Activated CD4-positive, CD25-positive, alpha-beta regulatory T cell treated with anti-CD3 and anti-CD28 coated beads, Interleukin-2, amount 50 U/mL, for 72 hours (primary cell): ENCODE measurements at regions not wholly inside any gene's neighbourhood (a gene's known extent, or its start where the extent isn't known, plus 50 kb on each side); places are given as distances from the start of the nearest gene placed in this dataset.

Source experiments
- DNase-seq: peaks from one replicate; pipeline ENCODE4 v3.0.0; 2021

GRCh38 chr1:4404854-4405590, 249.4 kb upstream of the AJAP1 start:
- DNase-seq: no peak

- no peak for DNase-seq
Observed at GRCh38 chr1:4407851-4408250, 246.6 kb upstream of the AJAP1 start.

- no peak for DNase-seq
Observed at GRCh38 chr1:4408380-4408779, 246.0 kb upstream of the AJAP1 start.

- no peak for DNase-seq
Observed at GRCh38 chr1:4411862-4412261, 242.5 kb upstream of the AJAP1 start.

GRCh38 chr1:4415476-4415875, 238.9 kb upstream of the AJAP1 start:
- DNase-seq: no peak

GRCh38 chr1:4416189-4416588, 238.2 kb upstream of the AJAP1 start:
- no peak for DNase-seq

- no peak for DNase-seq
Observed at GRCh38 chr1:4418021-4418420, 236.4 kb upstream of the AJAP1 start.

- no peak for DNase-seq
Observed at GRCh38 chr1:4421986-4422385, 232.4 kb upstream of the AJAP1 start.

GRCh38 chr1:4422504-4423289, 231.7 kb upstream of the AJAP1 start:
- no peak for DNase-seq

- no peak for DNase-seq
Observed at GRCh38 chr1:4424254-4424653, 230.2 kb upstream of the AJAP1 start.

GRCh38 chr1:4424766-4425165, 229.6 kb upstream of the AJAP1 start:
- no peak for DNase-seq

GRCh38 chr1:4425892-4426291, 228.5 kb upstream of the AJAP1 start:
- no peak for DNase-seq

GRCh38 chr1:4428711-4429110, 225.7 kb upstream of the AJAP1 start:
- no peak for DNase-seq

GRCh38 chr1:4430406-4431365, 223.7 kb upstream of the AJAP1 start:
- no peak for DNase-seq

GRCh38 chr1:4431491-4431890, 222.9 kb upstream of the AJAP1 start:
- no peak for DNase-seq

GRCh38 chr1:4433075-4433474, 221.3 kb upstream of the AJAP1 start:
- DNase-seq: no peak

- DNase-seq: no peak
Observed at GRCh38 chr1:4444086-4444485, 210.3 kb upstream of the AJAP1 start.

- DNase-seq: no peak
Observed at GRCh38 chr1:4447778-4448420, 206.5 kb upstream of the AJAP1 start.

- no peak for DNase-seq
Observed at GRCh38 chr1:4449972-4450371, 204.4 kb upstream of the AJAP1 start.

- no peak for DNase-seq
Observed at GRCh38 chr1:4452701-4453100, 201.7 kb upstream of the AJAP1 start.

GRCh38 chr1:4460052-4460451, 194.4 kb upstream of the AJAP1 start:
- no peak for DNase-seq

GRCh38 chr1:4460651-4461050, 193.8 kb upstream of the AJAP1 start:
- DNase-seq: no peak
